Esophagus muscularis mucosa (tissue), 4 donors: ENCODE measurements at regions not wholly inside any gene's neighbourhood (a gene's known extent, or its start where the extent isn't known, plus 50 kb on each side); places are given as distances from the start of the nearest gene placed in this dataset.
"Not testable (repeated sequence)": the region's sequence is repeated elsewhere in the genome, so short reads cannot be mapped to it uniquely, and the experiment has no call there.

Experiments
- DNase-seq: peaks from one replicate; pipeline ENCODE4 v3.0.0-alpha.2; 2017; ENCODE audit errors: extremely low spot score
- H3K27ac ChIP-seq, 4 donors: fragments of 200-600 bp; sonication (generic); replicated peaks in 1 of 4; 1 replicate in 3 of 4; 2 replicates in 1 of 4; pipeline ENCODE4 v1.5.1; 2016 to 2019; ENCODE audit warnings: mild to moderate bottlenecking in 1 of 4
- H3K27me3 ChIP-seq, 4 donors: fragments of 200-600 bp; sonication (generic); one replicate each; pipeline versions ENCODE4 v1.5.1 to v1.6.0; 2016 to 2019
- H3K36me3 ChIP-seq, 4 donors: fragments of 200-600 bp; sonication (generic); one replicate each; pipeline ENCODE4 v1.5.1; 2016 to 2019
- H3K4me1 ChIP-seq, 4 donors: fragments of 200-600 bp; sonication (generic); one replicate each; pipeline ENCODE4 v1.5.1; 2016 to 2019
- H3K4me3 ChIP-seq, 4 donors: fragments of 200-600 bp; sonication (generic); 1 replicate in 2 of 4; 2 replicates in 2 of 4; pipeline ENCODE4 v1.5.1; 2016 to 2019; ENCODE audit warnings: mild to moderate bottlenecking in 4 of 4, moderate library complexity in 1 of 4
- H3K9me3 ChIP-seq, 4 donors: fragments of 200-600 bp; sonication (generic); 1 replicate in 3 of 4; 2 replicates in 1 of 4; pipeline ENCODE4 v1.5.1; 2016 to 2019
- EP300 ChIP-seq: sonication (generic); formaldehyde crosslinking; IDR thresholded peaks from one replicate; pipeline ENCODE4 v1.6.1; 2017; ENCODE audit warnings: antibody characterized with exemption
- POLR2A ChIP-seq: fragments of 450-650 bp; IDR thresholded peaks from one replicate; pipeline ENCODE4 v1.6.1; 2017; ENCODE audit warnings: antibody characterized with exemption, moderate library complexity, mild to moderate bottlenecking, low read depth
- POLR2AphosphoS5 ChIP-seq, 2 donors: sonication (generic); formaldehyde crosslinking; IDR thresholded peaks; one replicate each; pipeline ENCODE4 v1.6.1; 2017; ENCODE audit warnings: antibody characterized with exemption in 2 of 2
- WGBS: methylation state at CpG from one replicate; pipeline ENCODE4 v1.1.5; 2018; 5-methylcytosine and 5-hydroxymethylcytosine counted together
- intact Hi-C: fragments of 100-400 bp; cut with DNase I; formaldehyde crosslinking; loops from one replicate; pipeline ENCODE4 v1.15.1; 2023
- TF ChIP-seq, protein P1 (sequence below), 3 experiments: fragments of 200-600 bp in 2 of 3; fragments of 450-650 bp in 1 of 3; sonication (generic) in 2 of 3; IDR thresholded peaks; one replicate each; pipeline ENCODE4 v1.5.1; 2017 to 2019; ENCODE audit warnings: antibody characterized with exemption in 3 of 3, mild to moderate bottlenecking in 2 of 3, moderate library complexity in 1 of 3

DNA sequence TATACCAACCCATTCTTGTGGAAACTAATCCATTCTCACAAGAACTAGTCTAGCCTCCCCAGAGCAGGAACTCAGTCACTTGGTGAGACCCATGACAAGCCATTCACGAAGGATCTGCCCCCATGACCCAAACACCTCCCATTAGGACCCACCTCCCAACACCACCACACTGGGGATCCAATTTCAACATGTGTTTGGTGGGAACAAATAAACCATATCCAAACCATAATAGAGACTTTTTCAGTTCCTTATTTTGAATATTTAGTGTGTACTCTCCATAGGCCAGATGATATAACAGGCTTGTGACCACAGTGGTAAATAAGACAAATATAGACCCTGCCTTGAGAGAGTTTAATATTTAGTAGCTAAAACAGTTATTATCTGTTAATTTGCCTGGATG, 227.5 kb upstream of the SERP2 start:
- TF ChIP-seq EP300 (no peak), POLR2A (no peak), POLR2AphosphoS5 (IDR thresholded peaks at IDR 0.05) (no peak)
- TF ChIP-seq, protein P1, sequence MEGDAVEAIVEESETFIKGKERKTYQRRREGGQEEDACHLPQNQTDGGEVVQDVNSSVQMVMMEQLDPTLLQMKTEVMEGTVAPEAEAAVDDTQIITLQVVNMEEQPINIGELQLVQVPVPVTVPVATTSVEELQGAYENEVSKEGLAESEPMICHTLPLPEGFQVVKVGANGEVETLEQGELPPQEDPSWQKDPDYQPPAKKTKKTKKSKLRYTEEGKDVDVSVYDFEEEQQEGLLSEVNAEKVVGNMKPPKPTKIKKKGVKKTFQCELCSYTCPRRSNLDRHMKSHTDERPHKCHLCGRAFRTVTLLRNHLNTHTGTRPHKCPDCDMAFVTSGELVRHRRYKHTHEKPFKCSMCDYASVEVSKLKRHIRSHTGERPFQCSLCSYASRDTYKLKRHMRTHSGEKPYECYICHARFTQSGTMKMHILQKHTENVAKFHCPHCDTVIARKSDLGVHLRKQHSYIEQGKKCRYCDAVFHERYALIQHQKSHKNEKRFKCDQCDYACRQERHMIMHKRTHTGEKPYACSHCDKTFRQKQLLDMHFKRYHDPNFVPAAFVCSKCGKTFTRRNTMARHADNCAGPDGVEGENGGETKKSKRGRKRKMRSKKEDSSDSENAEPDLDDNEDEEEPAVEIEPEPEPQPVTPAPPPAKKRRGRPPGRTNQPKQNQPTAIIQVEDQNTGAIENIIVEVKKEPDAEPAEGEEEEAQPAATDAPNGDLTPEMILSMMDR (IDR thresholded peaks at IDR 0.05): no peak
- intact Hi-C loops: no loop called here
- peak; percentile 29 for DNase-seq
- Histone ChIP-seq H3K27ac (no peak overlapping the region), H3K9me3 (no peaks in the 10 kb centered on the region), H3K27me3 (no peaks in the 10 kb centered on the region), H3K4me1 (peaks cover 5 to 15% (median 11%) of the 10 kb centered on the region in 4 donors), H3K36me3 (no peaks in the 10 kb centered on the region), H3K4me3 (no peak overlapping the region)
- WGBS: 94% methylated on average over 1 of the region's 1 CpG

GRCh38 chr13:44147233-44147632, 226.4 kb upstream of the SERP2 start:
- no peak overlapping the region for H3K27ac ChIP-seq
- H3K9me3 ChIP-seq: no peaks in the 10 kb centered on the region
- WGBS: 92% methylated on average over 2 of the region's 2 CpGs
- no peaks in the 10 kb centered on the region for H3K36me3 ChIP-seq
- H3K4me3 ChIP-seq: no peak overlapping the region
- intact Hi-C loops: no loop called here
- TF ChIP-seq POLR2AphosphoS5 (IDR thresholded peaks at IDR 0.05) (no peak), EP300 (no peak), POLR2A (no peak)
- TF ChIP-seq, protein P1 (IDR thresholded peaks at IDR 0.05): no peak
- DNase-seq: no peak
- no peaks in the 10 kb centered on the region for H3K27me3 ChIP-seq
- peaks cover 0 to 10% (median 6%) of the 10 kb centered on the region in 4 donors for H3K4me1 ChIP-seq

DNA sequence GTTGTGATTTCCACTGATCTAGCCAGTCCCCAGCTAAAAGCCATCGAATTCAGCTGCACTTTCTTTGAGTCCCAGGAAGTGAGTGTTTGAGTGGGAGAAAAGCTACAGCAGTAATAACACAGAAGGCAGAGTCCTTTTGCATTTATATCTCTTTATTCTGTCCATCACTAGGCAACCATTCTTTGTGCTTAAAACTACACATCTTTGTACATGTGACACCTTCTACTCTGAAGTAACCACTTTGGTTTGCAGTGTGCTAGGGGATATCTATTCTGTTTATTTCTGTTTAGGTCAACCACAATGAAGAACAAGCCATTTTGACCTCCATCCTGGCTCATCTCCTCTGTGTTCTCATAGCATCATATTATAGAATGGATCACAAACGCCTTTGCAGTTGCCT, 226.0 kb upstream of the SERP2 start:
- 58% methylated on average over 2 of the region's 2 CpGs for WGBS
- Histone ChIP-seq H3K9me3 (no peaks in the 10 kb centered on the region), H3K4me1 (peaks cover 0 to 6% (median 5%) of the 10 kb centered on the region in 4 donors), H3K4me3 (no peak overlapping the region), H3K36me3 (no peaks in the 10 kb centered on the region), H3K27me3 (no peaks in the 10 kb centered on the region), H3K27ac (no peak overlapping the region)
- TF ChIP-seq, protein P1 (IDR thresholded peaks at IDR 0.05): no peak
- TF ChIP-seq POLR2AphosphoS5 (IDR thresholded peaks at IDR 0.05) (no peak), POLR2A (no peak), EP300 (no peak)
- intact Hi-C loops: no loop called here
- no peak for DNase-seq

GRCh38 chr13:44148159-44148914, 225.3 kb upstream of the SERP2 start:
- WGBS: 97% methylated on average over 5 of the region's 5 CpGs
- intact Hi-C loops: no loop called here
- DNase-seq: no peak
- H3K9me3 ChIP-seq: no peaks in the 10 kb centered on the region
- no peaks in the 10 kb centered on the region for H3K27me3 ChIP-seq
- H3K36me3 ChIP-seq: no peaks in the 10 kb centered on the region
- H3K27ac ChIP-seq: no peak overlapping the region
- no peak overlapping the region for H3K4me3 ChIP-seq
- H3K4me1 ChIP-seq: peaks cover 1 to 4% (median 3%) of the 10 kb centered on the region in 4 donors
- TF ChIP-seq, protein P1 (IDR thresholded peaks at IDR 0.05): no peak
- TF ChIP-seq EP300: no peak
- no peak for TF ChIP-seq POLR2A
- no peak for TF ChIP-seq POLR2AphosphoS5 (IDR thresholded peaks at IDR 0.05)

DNA sequence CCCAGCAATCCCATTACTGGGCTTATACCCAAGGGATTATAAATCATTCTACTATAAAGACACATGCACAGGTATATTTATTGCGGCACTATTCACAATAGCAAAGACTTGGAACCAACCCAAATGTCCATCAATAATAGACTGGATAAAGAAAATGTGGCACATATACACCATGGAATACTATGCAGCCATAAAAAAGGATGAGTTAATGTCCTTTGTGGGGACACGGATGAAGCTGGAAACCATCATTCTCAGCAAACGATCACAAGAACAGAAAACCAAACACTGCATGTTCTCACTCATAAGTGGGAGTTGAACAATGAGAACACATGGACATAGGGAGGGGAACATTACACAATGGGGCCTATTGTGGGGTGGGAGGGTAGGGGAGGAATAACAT, 224.4 kb upstream of the SERP2 start:
- H3K36me3 ChIP-seq, intact Hi-C loops, H3K4me3 ChIP-seq, H3K9me3 ChIP-seq, H3K27me3 ChIP-seq, DNase-seq, H3K27ac ChIP-seq: not testable (repeated sequence)
- 94% methylated on average over 3 of the region's 3 CpGs for WGBS
- peaks cover 4 to 13% (median 10%) of the 10 kb centered on the region in 4 donors for H3K4me1 ChIP-seq
